Activated naive CD8-positive, alpha-beta T cell treated with anti-CD3 and anti-CD28 coated beads, Interleukin-2, amount 10 ng/mL, durations not matched to agents 7 days and 5 days (primary cell): ENCODE measurements at regions not wholly inside any gene's neighbourhood (a gene's known extent, or its start where the extent isn't known, plus 50 kb on each side); places are given as distances from the start of the nearest gene placed in this dataset.

Experiments used
- ATAC-seq: fragments of 150-1000 bp; cut with Tn5 transposase; one replicate; pipeline ENCODE4 v1.10.0; 2021; ENCODE audit warnings: low read depth, moderate library complexity
- POLR2A ChIA-PET: fragments of 350-600 bp; sonication (Branson Sonifier 250); formaldehyde crosslinking; loops from one replicate; lab custom pipeline; 2021; ENCODE audit warnings: antibody characterized with exemption; lab: Charles Lee
- DNase-seq: peaks from one replicate; pipeline ENCODE4 v3.0.0; 2021
- H3K27ac Mint-ChIP-seq: one replicate; pipeline ENCODE4 v1.8.0; 2022; ENCODE audit warnings: mild to moderate bottlenecking, mixed read lengths
- H3K27me3 Mint-ChIP-seq: one replicate; pipeline ENCODE4 v1.8.0; 2022; ENCODE audit warnings: mild to moderate bottlenecking, moderate library complexity, mixed read lengths
- H3K36me3 Mint-ChIP-seq: one replicate; pipeline ENCODE4 v1.8.0; 2021; ENCODE audit warnings: mild to moderate bottlenecking, mixed read lengths
- H3K4me1 Mint-ChIP-seq: one replicate; pipeline ENCODE4 v1.8.0; 2021; ENCODE audit warnings: mixed read lengths
- H3K4me3 Mint-ChIP-seq: one replicate; pipeline ENCODE4 v1.8.0; 2022; ENCODE audit warnings: mild to moderate bottlenecking, moderate library complexity, mixed read lengths
- H3K9me3 Mint-ChIP-seq: one replicate; pipeline ENCODE4 v1.8.0; 2021; ENCODE audit warnings: mixed read lengths

- Mint-ChIP-seq H3K27me3 (peaks cover 16% of the 10 kb centered on the region), H3K4me1 (no peaks in the 10 kb centered on the region)
Observed at GRCh38 chr2:883803-884748, 66.6 kb upstream of the SNTG2 start.

DNA sequence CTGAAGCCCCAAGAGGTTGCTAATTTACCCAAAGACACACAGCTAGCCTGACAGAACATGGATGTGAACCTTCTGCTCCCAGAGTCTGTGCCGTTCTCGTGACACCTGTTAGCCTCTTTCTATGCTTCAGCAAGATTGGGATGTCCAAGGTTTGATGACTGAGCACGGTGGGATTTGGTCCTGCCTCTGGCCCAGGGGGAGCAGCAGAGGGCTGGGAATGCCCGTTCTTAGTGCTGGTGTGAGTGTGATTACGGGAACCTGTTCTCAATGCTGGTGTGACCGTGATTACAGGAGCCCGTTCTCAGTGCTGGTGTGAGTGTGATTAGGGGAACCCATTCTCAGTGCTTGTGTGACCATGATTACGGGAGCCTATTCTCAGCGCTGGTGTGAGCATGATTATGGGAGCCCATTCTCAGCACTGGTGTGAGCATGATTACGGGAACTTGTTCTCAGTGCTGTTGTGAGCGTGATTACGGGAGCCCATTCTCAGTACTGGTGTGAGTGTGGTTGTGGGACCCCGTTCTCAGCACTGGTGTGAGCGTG lies 67.3 kb upstream of the SNTG2 start:
- ATAC-seq = no peak
- POLR2A ChIA-PET = no interaction called here
- Mint-ChIP-seq H3K27ac (no peak overlapping the region), H3K4me3 (no peak overlapping the region), H3K27me3 (peaks cover 16% of the 10 kb centered on the region), H3K36me3 (no peaks in the 10 kb centered on the region), H3K9me3 (no peaks in the 10 kb centered on the region), H3K4me1 (no peaks in the 10 kb centered on the region)
- no peak for DNase-seq

More at GRCh38 chr2:883803-884748, 66.6 kb upstream of the SNTG2 start:
- no peak for DNase-seq
- ATAC-seq = no peak
- no peaks in the 10 kb centered on the region for H3K36me3 Mint-ChIP-seq
- no peak overlapping the region for H3K4me3 Mint-ChIP-seq
- POLR2A ChIA-PET = no interaction called here
- no peaks in the 10 kb centered on the region for H3K9me3 Mint-ChIP-seq
- no peak overlapping the region for H3K27ac Mint-ChIP-seq

- ATAC-seq = no peak
- Mint-ChIP-seq H3K4me1 (no peaks in the 10 kb centered on the region), H3K27ac (no peak overlapping the region), H3K9me3 (no peaks in the 10 kb centered on the region), H3K27me3 (peaks cover 13% of the 10 kb centered on the region), H3K36me3 (no peaks in the 10 kb centered on the region), H3K4me3 (no peak overlapping the region)
- no peak for DNase-seq
- POLR2A ChIA-PET = no interaction called here
Observed at GRCh38 chr2:881204-881918, 69.3 kb upstream of the SNTG2 start.

DNA sequence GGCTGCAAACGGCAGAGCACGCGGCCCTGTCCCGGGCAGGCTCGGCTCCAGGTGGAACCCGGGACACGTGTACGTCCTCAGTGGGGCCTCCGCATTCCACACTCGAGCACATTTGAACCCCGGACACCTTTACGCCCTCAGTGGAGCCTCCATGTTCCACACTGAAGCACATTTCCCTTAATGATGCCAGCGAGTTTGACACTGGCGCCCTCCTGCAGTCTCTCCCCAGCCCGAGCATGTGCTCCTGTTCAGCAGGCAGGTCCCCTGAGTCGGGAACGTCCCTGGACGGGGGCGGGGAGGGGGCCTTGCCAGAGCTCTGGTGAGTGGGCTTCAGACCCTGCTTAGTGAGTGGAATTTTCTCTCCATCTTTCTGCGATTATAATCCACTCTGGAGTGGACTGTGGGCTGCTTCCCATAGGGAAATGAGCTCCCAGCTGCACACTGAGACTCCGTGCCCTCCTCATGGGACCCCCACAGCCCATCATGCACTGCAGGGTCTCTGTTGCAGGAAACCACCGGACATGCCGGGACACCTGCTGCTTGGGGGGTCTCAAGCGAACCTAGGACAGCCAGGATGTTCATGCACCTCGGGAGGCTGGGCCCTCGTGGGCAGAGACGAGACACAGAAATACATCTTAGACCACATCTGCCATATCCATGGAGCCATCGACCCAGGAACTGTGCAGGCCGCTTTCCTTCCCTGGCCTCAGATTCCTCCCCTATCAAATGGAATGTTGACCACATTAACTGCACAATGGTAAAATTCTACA lies 70.3 kb upstream of the SNTG2 start:
- POLR2A ChIA-PET = no interaction called here
- H3K27me3 Mint-ChIP-seq = peaks cover 13% of the 10 kb centered on the region
- no peak for DNase-seq
- H3K9me3 Mint-ChIP-seq = no peaks in the 10 kb centered on the region
- no peak for ATAC-seq
- no peaks in the 10 kb centered on the region for H3K36me3 Mint-ChIP-seq
- no peaks in the 10 kb centered on the region for H3K4me1 Mint-ChIP-seq
- no peak overlapping the region for H3K4me3 Mint-ChIP-seq
- H3K27ac Mint-ChIP-seq = no peak overlapping the region

- peaks cover 10% of the 10 kb centered on the region for H3K27me3 Mint-ChIP-seq
- no peak for ATAC-seq
- DNase-seq = no peak
- H3K9me3 Mint-ChIP-seq = no peaks in the 10 kb centered on the region
- POLR2A ChIA-PET = no interaction called here
- H3K27ac Mint-ChIP-seq = no peak overlapping the region
- H3K36me3 Mint-ChIP-seq = no peaks in the 10 kb centered on the region
- no peaks in the 10 kb centered on the region for H3K4me1 Mint-ChIP-seq
- no peak overlapping the region for H3K4me3 Mint-ChIP-seq
Observed at GRCh38 chr2:879540-879939, 71.1 kb upstream of the SNTG2 start.

GRCh38 chr2:878245-878930 lies 72.3 kb upstream of the SNTG2 start:
- POLR2A ChIA-PET = no interaction called here
- DNase-seq = no peak
- Mint-ChIP-seq H3K4me1 (no peaks in the 10 kb centered on the region), H3K27ac (peak overlapping the region; percentile 2), H3K9me3 (no peaks in the 10 kb centered on the region), H3K4me3 (no peak overlapping the region), H3K27me3 (peaks cover 10% of the 10 kb centered on the region), H3K36me3 (no peaks in the 10 kb centered on the region)
- no peak for ATAC-seq

DNA sequence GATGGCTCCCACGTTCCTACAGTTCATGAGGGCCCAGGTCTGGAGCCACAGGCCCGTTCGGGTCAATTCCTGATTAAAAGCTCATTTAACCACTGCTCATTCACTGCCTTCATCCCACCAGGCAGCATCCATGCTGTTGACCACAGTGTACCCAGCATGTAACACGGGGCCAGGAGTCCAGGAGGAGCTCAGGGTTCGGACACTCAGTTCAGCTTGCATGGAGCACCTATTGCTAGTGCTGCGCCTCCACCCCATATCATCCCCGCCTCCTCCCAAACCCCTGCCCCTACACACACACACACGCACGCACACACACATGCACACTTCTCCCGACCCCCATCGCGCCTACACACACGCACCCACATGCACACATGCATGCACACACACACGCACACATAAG lies 72.9 kb upstream of the SNTG2 start:
- Mint-ChIP-seq H3K9me3 (no peaks in the 10 kb centered on the region), H3K36me3 (no peaks in the 10 kb centered on the region), H3K27me3 (peaks cover 4% of the 10 kb centered on the region), H3K4me3 (no peak overlapping the region), H3K27ac (no peak overlapping the region), H3K4me1 (no peaks in the 10 kb centered on the region)
- POLR2A ChIA-PET = no interaction called here
- no peak for ATAC-seq
- no peak for DNase-seq

- POLR2A ChIA-PET = no interaction called here
- Mint-ChIP-seq H3K4me3 (no peak overlapping the region), H3K36me3 (no peaks in the 10 kb centered on the region), H3K4me1 (no peaks in the 10 kb centered on the region), H3K9me3 (no peaks in the 10 kb centered on the region), H3K27ac (no peak overlapping the region), H3K27me3 (no peaks in the 10 kb centered on the region)
- ATAC-seq (no peak), DNase-seq (no peak)
Observed at GRCh38 chr2:875687-876615, 74.7 kb upstream of the SNTG2 start.

- DNase-seq = peak; percentile 16
- no peaks in the 10 kb centered on the region for H3K9me3 Mint-ChIP-seq
- POLR2A ChIA-PET = no interaction called here
- H3K4me1 Mint-ChIP-seq = peaks cover 3% of the 10 kb centered on the region
- no peak overlapping the region for H3K4me3 Mint-ChIP-seq
- ATAC-seq = no peak
- H3K27me3 Mint-ChIP-seq = peaks cover 6% of the 10 kb centered on the region
- no peaks in the 10 kb centered on the region for H3K36me3 Mint-ChIP-seq
- H3K27ac Mint-ChIP-seq = no peak overlapping the region
Observed at GRCh38 chr2:873651-874580, 76.7 kb upstream of the SNTG2 start.

DNA sequence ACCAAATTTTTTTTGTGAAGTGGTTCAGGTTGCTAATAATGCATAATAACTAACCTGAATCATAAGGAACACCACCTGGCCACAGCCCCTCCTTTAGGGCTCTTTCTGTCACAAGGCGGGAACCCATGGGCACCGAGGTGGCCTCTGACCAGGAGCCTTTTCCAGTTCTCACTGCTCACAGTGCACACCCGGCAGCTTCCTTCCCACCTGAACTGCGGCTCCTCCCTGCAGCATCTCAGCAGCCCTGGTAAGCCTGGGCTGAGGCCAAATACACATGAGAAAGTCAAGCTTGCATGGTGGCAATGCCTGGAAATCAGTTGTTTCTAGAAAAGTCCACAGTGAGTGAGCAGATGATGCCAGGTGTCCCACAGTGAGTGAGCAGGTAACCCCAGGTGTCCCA lies 77.6 kb upstream of the SNTG2 start:
- Mint-ChIP-seq H3K9me3 (no peaks in the 10 kb centered on the region), H3K27me3 (peaks cover 6% of the 10 kb centered on the region), H3K4me3 (no peak overlapping the region), H3K4me1 (peaks cover 3% of the 10 kb centered on the region), H3K27ac (no peak overlapping the region), H3K36me3 (no peaks in the 10 kb centered on the region)
- POLR2A ChIA-PET = no interaction called here
- no peak for ATAC-seq
- DNase-seq = no peak

- Mint-ChIP-seq H3K36me3 (no peaks in the 10 kb centered on the region), H3K9me3 (no peaks in the 10 kb centered on the region), H3K4me3 (no peak overlapping the region), H3K27me3 (peaks cover 6% of the 10 kb centered on the region), H3K27ac (no peak overlapping the region), H3K4me1 (peaks cover 3% of the 10 kb centered on the region)
- no peak for ATAC-seq
- peak; percentile 21 for DNase-seq
- POLR2A ChIA-PET = no interaction called here
Observed at GRCh38 chr2:871926-872680, 78.5 kb upstream of the SNTG2 start.
